GM13977 (cell line): ENCODE measurements at regions not wholly inside any gene's neighbourhood (a gene's known extent, or its start where the extent isn't known, plus 50 kb on each side); places are given as distances from the start of the nearest gene placed in this dataset.
"Not testable (repeated sequence)": the region's sequence is repeated elsewhere in the genome, so short reads cannot be mapped to it uniquely, and the experiment has no call there.

Experiments used
- DNase-seq: peaks from one replicate; pipeline ENCODE4 v3.0.0; 2012; ENCODE audit warnings: low spot score
- in situ Hi-C: fragments of 300-500 bp; cut with MboI; formaldehyde crosslinking; loops from one replicate; pipeline ENCODE4 v1.12.0; 2022; ENCODE audit warnings: low sequenced_read_pairs, low pct_unique_long_range_greater_than_20kb, mixed read lengths, inconsistent platforms; ENCODE audit not compliant: unreplicated experiment
- TF ChIP-seq, protein P1 (sequence below): IDR thresholded peaks from 2 replicates; pipeline ENCODE4 v1.5.1; 2012; ENCODE audit warnings: mild to moderate bottlenecking, control low read depth; ENCODE audit not compliant: insufficient read depth; ENCODE audit errors: extremely low read depth, missing control alignments

DNA sequence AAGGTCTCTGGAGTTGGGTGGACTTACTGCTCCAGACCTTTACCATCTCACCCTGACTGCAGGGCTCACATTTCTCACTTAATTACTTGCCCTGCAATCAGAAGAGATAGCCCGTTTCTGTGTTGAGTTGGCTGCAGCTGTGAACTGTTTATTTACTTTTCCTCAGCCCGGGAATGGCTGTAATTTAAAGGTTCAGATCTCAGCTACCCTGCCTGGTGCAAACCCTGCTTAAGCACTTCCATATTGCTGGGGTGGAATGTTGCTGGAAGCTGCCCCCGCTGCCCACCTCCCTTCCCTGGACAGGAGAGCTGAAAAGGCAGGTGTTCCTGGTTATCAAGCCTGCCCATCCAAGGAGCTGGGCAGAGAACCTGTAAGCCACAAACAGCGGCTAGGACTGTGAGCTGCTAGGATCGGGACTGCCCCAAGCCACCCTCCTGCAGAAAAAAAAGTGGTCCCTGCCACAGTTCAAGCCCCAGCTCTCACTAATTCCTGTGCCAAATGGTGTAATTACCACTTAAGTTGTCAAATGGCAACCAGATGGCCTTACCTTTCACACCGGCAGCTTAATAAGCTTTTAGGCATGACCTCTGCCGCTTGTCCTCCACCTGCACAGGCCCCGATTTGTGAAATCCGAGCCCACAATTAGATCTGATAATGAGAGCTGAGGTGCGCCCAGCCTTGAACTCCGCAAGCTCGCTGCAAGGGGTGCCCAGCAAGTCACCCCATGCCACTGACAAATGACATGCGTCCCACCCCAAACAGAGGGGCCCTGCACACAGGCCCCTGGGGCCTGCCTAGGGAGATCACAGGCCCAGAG, 269.8 kb downstream of the C16orf95 start:
- no peak for DNase-seq
- TF ChIP-seq, protein P1, sequence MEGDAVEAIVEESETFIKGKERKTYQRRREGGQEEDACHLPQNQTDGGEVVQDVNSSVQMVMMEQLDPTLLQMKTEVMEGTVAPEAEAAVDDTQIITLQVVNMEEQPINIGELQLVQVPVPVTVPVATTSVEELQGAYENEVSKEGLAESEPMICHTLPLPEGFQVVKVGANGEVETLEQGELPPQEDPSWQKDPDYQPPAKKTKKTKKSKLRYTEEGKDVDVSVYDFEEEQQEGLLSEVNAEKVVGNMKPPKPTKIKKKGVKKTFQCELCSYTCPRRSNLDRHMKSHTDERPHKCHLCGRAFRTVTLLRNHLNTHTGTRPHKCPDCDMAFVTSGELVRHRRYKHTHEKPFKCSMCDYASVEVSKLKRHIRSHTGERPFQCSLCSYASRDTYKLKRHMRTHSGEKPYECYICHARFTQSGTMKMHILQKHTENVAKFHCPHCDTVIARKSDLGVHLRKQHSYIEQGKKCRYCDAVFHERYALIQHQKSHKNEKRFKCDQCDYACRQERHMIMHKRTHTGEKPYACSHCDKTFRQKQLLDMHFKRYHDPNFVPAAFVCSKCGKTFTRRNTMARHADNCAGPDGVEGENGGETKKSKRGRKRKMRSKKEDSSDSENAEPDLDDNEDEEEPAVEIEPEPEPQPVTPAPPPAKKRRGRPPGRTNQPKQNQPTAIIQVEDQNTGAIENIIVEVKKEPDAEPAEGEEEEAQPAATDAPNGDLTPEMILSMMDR: no peak
- in situ Hi-C loops: no loop called here

DNA sequence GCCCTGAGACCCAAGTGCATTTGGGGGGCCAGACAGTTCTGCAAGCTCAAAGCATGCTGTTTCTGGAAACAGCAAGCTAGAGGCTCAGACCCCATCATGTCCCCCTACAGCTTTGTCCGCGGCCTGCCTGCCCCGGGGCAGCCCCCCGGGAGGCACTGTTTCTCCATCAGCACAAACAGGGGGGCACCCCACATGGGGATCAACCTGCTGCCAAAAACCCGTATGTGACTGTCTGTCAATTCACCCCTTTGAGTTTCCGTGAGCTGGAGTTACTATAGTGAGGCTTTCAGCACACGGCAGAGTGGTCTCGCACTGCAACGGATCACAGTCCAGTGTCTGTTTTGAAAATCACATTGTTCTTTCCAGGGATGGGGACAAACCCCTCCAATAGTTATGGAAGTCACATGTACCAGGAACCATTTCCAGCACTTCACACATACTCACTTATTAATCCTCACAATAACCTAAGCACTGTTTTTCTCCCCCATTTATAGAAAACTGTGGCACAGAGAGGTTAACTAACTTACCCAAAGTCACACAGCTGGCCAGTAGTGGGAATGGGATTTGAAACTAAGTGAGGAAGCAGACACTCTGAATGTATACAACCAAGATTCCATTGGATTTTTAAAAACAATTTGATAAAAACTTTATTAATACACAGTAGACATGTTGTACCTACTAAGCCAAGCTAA, 269.0 kb downstream of the C16orf95 start:
- no peak for DNase-seq
- in situ Hi-C loops: no loop called here
- TF ChIP-seq, protein P1: no peak

DNA sequence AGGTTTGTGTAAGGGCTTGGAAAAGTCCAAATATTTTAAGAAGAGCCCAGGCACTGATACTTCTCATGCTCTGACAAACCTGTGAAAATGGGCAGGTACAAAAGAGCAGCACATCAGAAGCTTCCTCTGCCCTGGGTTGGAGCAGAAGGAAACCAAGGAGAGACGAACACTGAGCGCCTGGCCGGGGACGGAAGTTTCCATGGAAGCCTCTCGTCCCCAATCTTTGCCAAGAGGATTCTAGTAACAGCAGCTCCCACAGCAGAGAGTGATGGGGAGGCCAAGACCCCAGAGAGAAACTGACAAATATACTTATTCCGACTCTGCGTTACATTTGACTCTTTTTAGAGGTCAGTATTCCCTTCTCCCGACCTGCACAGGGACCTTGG, 268.5 kb downstream of the C16orf95 start:
- TF ChIP-seq, protein P1: no peak

DNA sequence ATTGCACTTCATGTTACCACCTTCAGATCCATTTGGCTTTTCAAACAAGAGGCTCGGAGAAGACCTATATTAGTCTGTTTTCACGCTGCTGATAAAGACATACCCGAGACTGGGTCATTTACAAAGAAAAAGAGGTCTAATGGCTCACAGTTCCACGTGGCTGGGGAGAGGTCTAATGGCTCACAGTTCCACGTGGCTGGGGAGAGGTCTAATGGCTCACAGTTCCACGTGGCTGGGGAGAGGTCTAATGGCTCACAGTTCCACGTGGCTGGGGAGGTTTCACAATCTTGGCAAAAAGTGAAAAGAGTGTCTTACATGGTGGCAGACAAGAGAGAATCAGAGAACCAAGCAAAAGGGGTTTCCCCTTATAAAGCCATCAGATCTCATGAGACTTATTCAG, 268.0 kb downstream of the C16orf95 start:
- in situ Hi-C loops, DNase-seq: not testable (repeated sequence)

More for the DNA sequence above, 268.5 kb downstream of the C16orf95 start:
- in situ Hi-C loops: no loop called here
- no peak for DNase-seq

DNA sequence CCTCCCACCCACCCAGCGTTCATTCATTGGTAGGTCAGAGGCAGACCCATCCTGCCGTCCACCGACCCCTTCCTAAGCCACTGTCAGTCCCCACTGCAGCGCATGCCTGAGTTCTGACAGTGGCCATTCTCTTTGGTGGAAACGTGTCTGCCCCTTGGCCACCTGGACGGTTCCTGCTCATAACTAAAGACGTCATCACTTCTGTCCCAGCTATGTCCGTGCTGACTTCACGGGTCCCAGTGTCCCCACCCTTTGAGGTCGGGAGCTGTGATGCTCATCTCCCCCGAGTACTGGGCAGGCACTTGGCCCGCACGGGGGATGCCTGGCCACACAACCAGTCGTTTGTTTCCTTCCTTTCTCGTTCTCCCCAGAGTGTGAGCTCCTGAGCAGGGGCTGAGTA, 267.1 kb downstream of the C16orf95 start:
- TF ChIP-seq, protein P1: no peak
- in situ Hi-C loops: no loop called here
- DNase-seq: no peak

DNA sequence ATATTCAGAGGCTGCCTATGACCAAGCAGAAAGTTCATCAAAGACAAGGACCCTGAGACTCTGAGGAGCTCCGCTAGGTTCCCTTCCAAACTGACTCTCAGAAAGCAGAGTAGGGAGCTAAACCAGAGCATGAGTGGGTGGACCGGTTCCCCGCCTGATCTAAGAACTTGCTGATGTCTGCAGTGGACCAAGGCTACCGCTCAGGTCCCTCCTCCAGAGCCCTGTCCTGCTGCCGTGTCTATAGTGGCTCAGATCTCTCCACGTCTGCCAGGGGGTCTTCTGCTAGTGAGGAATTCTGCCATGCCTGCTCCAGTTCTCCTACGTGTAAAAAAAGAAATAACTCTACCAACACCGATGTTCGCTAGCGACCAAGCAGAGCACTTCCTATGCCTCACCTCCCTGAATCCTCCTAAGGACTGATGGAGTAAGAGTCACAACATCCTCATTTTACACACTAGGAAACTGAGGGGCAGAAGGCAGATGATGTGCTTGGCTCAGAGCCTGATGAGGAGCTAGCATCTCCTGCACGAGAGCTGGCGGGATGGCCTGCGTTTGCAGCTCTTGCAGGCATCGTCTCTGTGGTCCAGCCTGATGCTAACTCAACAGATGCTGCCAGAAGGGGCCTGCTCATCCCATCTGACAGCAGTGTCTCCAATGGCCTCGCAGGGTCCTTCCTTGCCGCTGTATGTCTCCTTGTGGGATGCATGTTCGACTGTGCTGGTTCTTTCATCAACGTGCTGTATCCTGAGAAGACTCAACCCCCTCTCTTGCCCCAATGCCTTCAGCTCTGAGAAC, 265.5 kb downstream of the C16orf95 start:
- TF ChIP-seq, protein P1: no peak
- no peak for DNase-seq
- in situ Hi-C loops: no loop called here
